Activated naive CD8-positive, alpha-beta T cell treated with anti-CD3 and anti-CD28 coated beads, Interleukin-2, amount 50 U/mL, for 16 hours (primary cell): ENCODE measurements at regions not wholly inside any gene's neighbourhood (a gene's known extent, or its start where the extent isn't known, plus 50 kb on each side); places are given as distances from the start of the nearest gene placed in this dataset.

ENCODE experiments used
- DNase-seq: peaks from one replicate; pipeline ENCODE4 v3.0.0-alpha.2; 2020; ENCODE audit warnings: low read depth, low spot score

- no peak for DNase-seq
Measured at GRCh38 chr3:151992326-151993041, 119.0 kb downstream of the SUCNR1 start.

- no peak for DNase-seq
Measured at GRCh38 chr3:151995091-151995490, 121.6 kb downstream of the SUCNR1 start.

GRCh38 chr3:151998744-151999143 is 125.3 kb downstream of the SUCNR1 start:
- no peak for DNase-seq

GRCh38 chr3:151999936-152000335 is 126.5 kb downstream of the SUCNR1 start:
- DNase-seq: no peak

- DNase-seq: no peak
Measured at GRCh38 chr3:152011812-152012735, 138.6 kb downstream of the SUCNR1 start.

GRCh38 chr3:152019508-152019907 is 146.1 kb downstream of the SUCNR1 start:
- DNase-seq: no peak

GRCh38 chr3:152021951-152022461 is 148.6 kb downstream of the SUCNR1 start:
- no peak for DNase-seq

GRCh38 chr3:152026033-152026556 is 152.7 kb downstream of the SUCNR1 start:
- no peak for DNase-seq

- DNase-seq: no peak
Measured at GRCh38 chr3:152030320-152030719, 156.9 kb downstream of the SUCNR1 start.

- DNase-seq: no peak
Measured at GRCh38 chr3:152031321-152031720, 157.9 kb downstream of the SUCNR1 start.

- no peak for DNase-seq
Measured at GRCh38 chr3:152037297-152037696, 163.9 kb downstream of the SUCNR1 start.

GRCh38 chr3:152037953-152038352 is 164.5 kb downstream of the SUCNR1 start:
- no peak for DNase-seq

- DNase-seq: no peak
Measured at GRCh38 chr3:152038490-152038889, 165.0 kb downstream of the SUCNR1 start.

- DNase-seq: no peak
Measured at GRCh38 chr3:152039887-152040286, 166.4 kb downstream of the SUCNR1 start.

GRCh38 chr3:152040319-152040718 is 166.9 kb downstream of the SUCNR1 start:
- no peak for DNase-seq

GRCh38 chr3:152043620-152044019 is 170.2 kb downstream of the SUCNR1 start:
- no peak for DNase-seq

- no peak for DNase-seq
Measured at GRCh38 chr3:152046280-152046679, 172.8 kb downstream of the SUCNR1 start.

GRCh38 chr3:152047465-152047864 is 174.0 kb downstream of the SUCNR1 start:
- no peak for DNase-seq

- DNase-seq: no peak
Measured at GRCh38 chr3:152048831-152049230, 175.4 kb downstream of the SUCNR1 start.

- DNase-seq: no peak
Measured at GRCh38 chr3:152050903-152051302, 177.5 kb downstream of the SUCNR1 start.

- no peak for DNase-seq
Measured at GRCh38 chr3:152051501-152052404, 178.3 kb downstream of the SUCNR1 start.
